ENCODE measurements at regions not wholly inside any gene's neighbourhood (a gene's known extent, or its start where the extent isn't known, plus 50 kb on each side); places are given as distances from the start of the nearest gene placed in this dataset.

DNA sequence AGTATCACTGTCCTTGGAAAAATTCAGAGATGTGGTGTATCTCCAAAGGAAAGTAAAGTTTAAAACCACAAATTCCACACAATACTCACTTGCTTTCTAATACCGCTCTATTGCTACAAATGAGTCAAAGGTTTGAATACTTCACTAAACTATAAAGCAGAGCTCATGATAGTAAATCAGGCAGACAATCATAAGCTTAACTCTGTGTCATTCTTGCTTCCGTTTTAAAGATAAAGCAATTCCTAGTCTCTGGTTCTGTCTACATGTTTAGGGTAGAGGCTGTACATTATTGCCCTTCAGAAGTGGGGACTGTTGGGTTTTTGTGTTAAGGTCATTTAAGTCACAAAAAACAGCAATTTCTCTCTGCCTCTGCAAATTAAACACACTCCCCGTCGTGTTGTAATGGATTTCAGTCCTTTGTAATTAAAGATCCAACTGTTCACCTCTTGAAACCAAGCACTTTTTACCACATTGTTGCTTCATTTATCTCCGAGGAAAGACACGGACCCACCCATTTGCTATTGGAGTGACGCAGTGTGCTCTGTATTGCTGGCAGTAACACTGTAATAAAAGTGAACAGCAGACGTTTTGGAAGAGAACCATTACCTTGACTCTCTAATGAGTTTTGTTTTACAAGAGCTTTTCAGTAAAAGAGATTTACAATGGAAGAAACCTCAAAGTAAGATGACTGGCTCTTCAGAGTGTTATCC, 83.1 kb upstream of the CNTNAP4 start:
- Histone ChIP-seq H3K9ac (ENCODE audit: low read length) (no peak overlapping the region), H3K27ac (ENCODE audit: low read length) (no peak overlapping the region), H3K79me2 (ENCODE audit: low read length) (no peaks in the 10 kb centered on the region), H3K4me1 (ENCODE audit: low read length) (peaks cover 12% of the 10 kb centered on the region), H4K20me1 (ENCODE audit: insufficient read depth, low read length) (no peaks in the 10 kb centered on the region), H3K4me3 (ENCODE audit: low read length) (no peak overlapping the region), H3K9me3 (ENCODE audit: insufficient read depth, low read length) (no peaks in the 10 kb centered on the region), H2AFZ (ENCODE audit: low read depth, low read length) (no peak overlapping the region), H3K27me3 (ENCODE audit: low read depth, low read length) (no peaks in the 10 kb centered on the region), H3K36me3 (replicated peaks; ENCODE audit: low read depth, low read length) (no peaks in the 10 kb centered on the region), H3K4me2 (ENCODE audit: low read length) (0 out of 2 replicates have a peak overlapping the region, but pooled peaks have one; percentile 19)
- no peak for TF ChIP-seq EZH2phosphoT487 (IDR thresholded peaks at IDR 0.05; ENCODE audit: low read depth)
- TF ChIP-seq, protein P1, sequence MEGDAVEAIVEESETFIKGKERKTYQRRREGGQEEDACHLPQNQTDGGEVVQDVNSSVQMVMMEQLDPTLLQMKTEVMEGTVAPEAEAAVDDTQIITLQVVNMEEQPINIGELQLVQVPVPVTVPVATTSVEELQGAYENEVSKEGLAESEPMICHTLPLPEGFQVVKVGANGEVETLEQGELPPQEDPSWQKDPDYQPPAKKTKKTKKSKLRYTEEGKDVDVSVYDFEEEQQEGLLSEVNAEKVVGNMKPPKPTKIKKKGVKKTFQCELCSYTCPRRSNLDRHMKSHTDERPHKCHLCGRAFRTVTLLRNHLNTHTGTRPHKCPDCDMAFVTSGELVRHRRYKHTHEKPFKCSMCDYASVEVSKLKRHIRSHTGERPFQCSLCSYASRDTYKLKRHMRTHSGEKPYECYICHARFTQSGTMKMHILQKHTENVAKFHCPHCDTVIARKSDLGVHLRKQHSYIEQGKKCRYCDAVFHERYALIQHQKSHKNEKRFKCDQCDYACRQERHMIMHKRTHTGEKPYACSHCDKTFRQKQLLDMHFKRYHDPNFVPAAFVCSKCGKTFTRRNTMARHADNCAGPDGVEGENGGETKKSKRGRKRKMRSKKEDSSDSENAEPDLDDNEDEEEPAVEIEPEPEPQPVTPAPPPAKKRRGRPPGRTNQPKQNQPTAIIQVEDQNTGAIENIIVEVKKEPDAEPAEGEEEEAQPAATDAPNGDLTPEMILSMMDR (IDR thresholded peaks at IDR 0.05; ENCODE audit: low read depth, low read length) = no peak

DNA sequence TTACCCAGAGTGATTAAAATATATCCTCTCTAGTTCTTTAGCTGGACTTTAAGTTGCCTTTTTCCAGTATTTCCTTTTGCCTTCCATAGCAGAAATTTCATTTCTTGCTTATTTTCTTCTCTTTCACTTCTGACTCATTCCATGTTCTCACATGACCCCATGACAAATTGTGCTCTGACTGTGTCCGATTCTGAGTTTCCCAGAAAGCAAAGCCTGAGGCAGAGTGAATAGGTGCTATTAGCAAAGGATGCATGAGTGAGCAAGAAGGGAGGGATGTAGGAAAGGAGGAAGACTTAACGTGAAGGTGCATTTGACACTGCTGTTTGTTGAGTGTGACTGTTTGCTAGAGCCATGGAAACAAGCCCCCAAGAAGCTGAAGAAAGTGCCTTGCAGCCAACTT, 82.6 kb upstream of the CNTNAP4 start:
- no peak overlapping the region for H3K9ac ChIP-seq (ENCODE audit: low read length)
- H4K20me1 ChIP-seq (ENCODE audit: insufficient read depth, low read length) = no peaks in the 10 kb centered on the region
- H3K27ac ChIP-seq (ENCODE audit: low read length) = no peak overlapping the region
- no peaks in the 10 kb centered on the region for H3K9me3 ChIP-seq (ENCODE audit: insufficient read depth, low read length)
- H3K27me3 ChIP-seq (ENCODE audit: low read depth, low read length) = no peaks in the 10 kb centered on the region
- TF ChIP-seq EZH2phosphoT487 (IDR thresholded peaks at IDR 0.05; ENCODE audit: low read depth) = no peak
- TF ChIP-seq, protein P1 (IDR thresholded peaks at IDR 0.05; ENCODE audit: low read depth, low read length) = no peak
- peaks cover 12% of the 10 kb centered on the region for H3K4me1 ChIP-seq (ENCODE audit: low read length)
- H2AFZ ChIP-seq (ENCODE audit: low read depth, low read length) = no peak overlapping the region
- no peaks in the 10 kb centered on the region for H3K36me3 ChIP-seq (replicated peaks; ENCODE audit: low read depth, low read length)
- no peaks in the 10 kb centered on the region for H3K79me2 ChIP-seq (ENCODE audit: low read length)
- H3K4me2 ChIP-seq (ENCODE audit: low read length) = peak overlapping the region; percentile 19; the same call in 1 of the 2 replicates
- no peak overlapping the region for H3K4me3 ChIP-seq (ENCODE audit: low read length)

GRCh38 chr16:76195056-76195455, 82.1 kb upstream of the CNTNAP4 start:
- Histone ChIP-seq H3K36me3 (replicated peaks; ENCODE audit: low read depth, low read length) (no peaks in the 10 kb centered on the region), H3K4me2 (ENCODE audit: low read length) (no peak overlapping the region), H3K4me3 (ENCODE audit: low read length) (no peak overlapping the region), H3K79me2 (ENCODE audit: low read length) (no peaks in the 10 kb centered on the region), H3K4me1 (ENCODE audit: low read length) (peaks cover 12% of the 10 kb centered on the region), H3K9ac (ENCODE audit: low read length) (no peak overlapping the region), H3K9me3 (ENCODE audit: insufficient read depth, low read length) (no peaks in the 10 kb centered on the region), H3K27me3 (ENCODE audit: low read depth, low read length) (no peaks in the 10 kb centered on the region), H2AFZ (ENCODE audit: low read depth, low read length) (no peak overlapping the region), H3K27ac (ENCODE audit: low read length) (no peak overlapping the region), H4K20me1 (ENCODE audit: insufficient read depth, low read length) (no peaks in the 10 kb centered on the region)
- no peak for TF ChIP-seq EZH2phosphoT487 (IDR thresholded peaks at IDR 0.05; ENCODE audit: low read depth)
- TF ChIP-seq, protein P1 (IDR thresholded peaks at IDR 0.05; ENCODE audit: low read depth, low read length) = no peak

DNA sequence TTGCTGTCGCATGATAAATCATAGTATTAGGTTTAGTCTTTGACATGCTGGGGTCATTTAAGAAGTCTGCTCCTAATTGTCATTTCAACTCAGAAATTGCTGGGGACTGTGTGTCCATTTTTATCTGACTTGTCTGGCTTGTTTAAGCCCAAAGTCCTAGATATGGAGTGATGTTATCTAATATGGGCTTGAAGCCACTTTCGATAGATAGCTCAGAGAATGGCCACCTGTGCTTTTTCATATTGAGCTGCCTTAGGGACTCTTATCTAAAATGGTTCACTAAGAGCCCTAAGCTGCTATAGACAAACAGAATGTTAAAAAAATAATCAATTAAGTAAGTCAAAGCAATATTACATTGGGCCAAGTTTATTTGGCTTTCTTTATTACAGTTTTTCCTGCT, 81.6 kb upstream of the CNTNAP4 start:
- peaks cover 12% of the 10 kb centered on the region for H3K4me1 ChIP-seq (ENCODE audit: low read length)
- H3K9me3 ChIP-seq (ENCODE audit: insufficient read depth, low read length) = no peaks in the 10 kb centered on the region
- no peak overlapping the region for H2AFZ ChIP-seq (ENCODE audit: low read depth, low read length)
- H3K9ac ChIP-seq (ENCODE audit: low read length) = no peak overlapping the region
- no peak overlapping the region for H3K27ac ChIP-seq (ENCODE audit: low read length)
- no peaks in the 10 kb centered on the region for H3K79me2 ChIP-seq (ENCODE audit: low read length)
- no peaks in the 10 kb centered on the region for H4K20me1 ChIP-seq (ENCODE audit: insufficient read depth, low read length)
- no peaks in the 10 kb centered on the region for H3K27me3 ChIP-seq (ENCODE audit: low read depth, low read length)
- H3K36me3 ChIP-seq (replicated peaks; ENCODE audit: low read depth, low read length) = no peaks in the 10 kb centered on the region
- TF ChIP-seq, protein P1 (IDR thresholded peaks at IDR 0.05; ENCODE audit: low read depth, low read length) = no peak
- no peak for TF ChIP-seq EZH2phosphoT487 (IDR thresholded peaks at IDR 0.05; ENCODE audit: low read depth)
- no peak overlapping the region for H3K4me3 ChIP-seq (ENCODE audit: low read length)
- no peak overlapping the region for H3K4me2 ChIP-seq (ENCODE audit: low read length)

Measured in OCI-LY3 (cell line).